ENCODE measurements at regions not wholly inside any gene's neighbourhood (a gene's known extent, or its start where the extent isn't known, plus 50 kb on each side); places are given as distances from the start of the nearest gene placed in this dataset.

DNA sequence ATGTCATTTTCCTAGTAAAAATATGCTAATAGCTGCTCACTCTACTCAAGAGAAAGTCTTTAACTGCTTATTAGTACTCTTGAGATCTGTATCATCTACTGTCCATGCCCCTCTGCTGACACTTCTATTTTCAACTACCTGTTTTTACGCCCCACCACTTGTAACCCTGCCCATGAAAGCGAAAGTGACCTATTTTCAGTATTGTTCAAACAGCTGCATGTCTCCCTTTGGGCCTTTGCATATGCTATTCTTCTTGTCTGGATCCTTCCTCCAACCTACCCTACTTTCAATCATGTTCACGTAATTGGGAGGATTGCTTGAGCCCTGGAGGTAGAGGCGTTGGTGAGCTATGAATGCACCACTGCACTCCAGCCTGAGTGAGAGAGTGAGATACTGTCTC lies 1481.3 kb downstream of the GATA3 start:
- TF ChIP-seq, protein P1, sequence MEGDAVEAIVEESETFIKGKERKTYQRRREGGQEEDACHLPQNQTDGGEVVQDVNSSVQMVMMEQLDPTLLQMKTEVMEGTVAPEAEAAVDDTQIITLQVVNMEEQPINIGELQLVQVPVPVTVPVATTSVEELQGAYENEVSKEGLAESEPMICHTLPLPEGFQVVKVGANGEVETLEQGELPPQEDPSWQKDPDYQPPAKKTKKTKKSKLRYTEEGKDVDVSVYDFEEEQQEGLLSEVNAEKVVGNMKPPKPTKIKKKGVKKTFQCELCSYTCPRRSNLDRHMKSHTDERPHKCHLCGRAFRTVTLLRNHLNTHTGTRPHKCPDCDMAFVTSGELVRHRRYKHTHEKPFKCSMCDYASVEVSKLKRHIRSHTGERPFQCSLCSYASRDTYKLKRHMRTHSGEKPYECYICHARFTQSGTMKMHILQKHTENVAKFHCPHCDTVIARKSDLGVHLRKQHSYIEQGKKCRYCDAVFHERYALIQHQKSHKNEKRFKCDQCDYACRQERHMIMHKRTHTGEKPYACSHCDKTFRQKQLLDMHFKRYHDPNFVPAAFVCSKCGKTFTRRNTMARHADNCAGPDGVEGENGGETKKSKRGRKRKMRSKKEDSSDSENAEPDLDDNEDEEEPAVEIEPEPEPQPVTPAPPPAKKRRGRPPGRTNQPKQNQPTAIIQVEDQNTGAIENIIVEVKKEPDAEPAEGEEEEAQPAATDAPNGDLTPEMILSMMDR (conservative IDR thresholded peaks at IDR 0.05 in 1 of 2, IDR thresholded peaks at IDR 0.05 in 1 of 2; ENCODE audit: extremely low read depth in 1 of 2, insufficient read depth in 1 of 2, low read depth in 1 of 2, low read length in 2 of 2): no peak
- no peak for TF ChIP-seq EZH2 (IDR thresholded peaks at IDR 0.05; ENCODE audit: borderline replicate concordance, low read length)

All from mammary epithelial cell (primary cell).